ENCODE measurements at regions not wholly inside any gene's neighbourhood (a gene's known extent, or its start where the extent isn't known, plus 50 kb on each side); places are given as distances from the start of the nearest gene placed in this dataset.

DNA sequence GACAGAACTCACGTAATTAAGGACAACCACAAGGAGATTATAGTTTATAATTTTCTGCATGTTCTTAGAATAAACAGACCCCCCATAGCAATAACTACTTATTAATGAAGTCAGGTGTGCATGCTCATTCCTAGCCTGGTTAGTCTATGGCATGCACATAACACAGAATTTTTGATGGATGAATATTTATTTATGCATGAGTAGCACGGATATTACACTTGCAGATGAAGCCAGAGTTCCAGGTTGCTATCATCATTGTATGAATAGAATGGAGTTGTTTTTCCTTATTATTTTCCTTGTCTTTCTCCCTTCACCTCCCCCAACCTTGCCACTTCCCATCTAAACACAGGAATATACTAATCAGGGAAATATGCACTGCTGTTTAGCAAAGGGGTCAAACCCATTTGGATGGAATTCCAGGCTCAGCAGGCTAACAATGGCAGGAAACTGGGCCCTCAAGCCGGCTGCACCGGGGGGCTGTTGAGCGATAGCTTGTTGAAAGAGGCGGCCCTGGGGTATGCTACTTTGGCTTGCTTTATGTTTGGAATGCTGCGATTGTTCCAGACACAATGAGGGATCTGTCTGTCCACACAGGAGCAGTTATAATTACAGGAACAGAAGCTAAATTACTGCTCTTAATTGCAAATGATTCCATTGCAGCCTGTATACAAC is 112.6 kb downstream of the TMEM170B start (continued):
- TF ChIP-seq RAD21 (IDR thresholded peaks at IDR 0.05 in 1 of 2, conservative IDR thresholded peaks at IDR 0.05 in 1 of 2; ENCODE audit: low read depth in 2 of 2, low read length in 2 of 2) (peak in 1 of 2 experiments; percentile 15; a peak in 1 of 4 replicates), JUN (IDR thresholded peaks at IDR 0.05; ENCODE audit: low read depth, low read length) (peak; percentile 74), ASH2L (IDR thresholded peaks at IDR 0.05; ENCODE audit: low read length) (peak; percentile 35), TAF1 (IDR thresholded peaks at IDR 0.05; ENCODE audit: low read depth, low read length) (no peak), SP4 (IDR thresholded peaks at IDR 0.05; ENCODE audit: low read length) (no peak), TCF12 (IDR thresholded peaks at IDR 0.05; ENCODE audit: low read depth, low read length) (peak; percentile 72; the same call in 1 of the 2 replicates), EGR1 (IDR thresholded peaks at IDR 0.05; ENCODE audit: borderline replicate concordance, low read depth, low read length) (0 out of 2 replicates have a peak, but pooled peaks have one; percentile 58), NANOG (IDR thresholded peaks at IDR 0.05; ENCODE audit: insufficient read depth, low read depth, low read length, poor library complexity, severe bottlenecking) (peak; percentile 96)
- TF ChIP-seq, protein P1, sequence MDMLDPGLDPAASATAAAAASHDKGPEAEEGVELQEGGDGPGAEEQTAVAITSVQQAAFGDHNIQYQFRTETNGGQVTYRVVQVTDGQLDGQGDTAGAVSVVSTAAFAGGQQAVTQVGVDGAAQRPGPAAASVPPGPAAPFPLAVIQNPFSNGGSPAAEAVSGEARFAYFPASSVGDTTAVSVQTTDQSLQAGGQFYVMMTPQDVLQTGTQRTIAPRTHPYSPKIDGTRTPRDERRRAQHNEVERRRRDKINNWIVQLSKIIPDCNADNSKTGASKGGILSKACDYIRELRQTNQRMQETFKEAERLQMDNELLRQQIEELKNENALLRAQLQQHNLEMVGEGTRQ (IDR thresholded peaks at IDR 0.05; ENCODE audit: low read length): no peak
- TF ChIP-seq, protein P2, sequence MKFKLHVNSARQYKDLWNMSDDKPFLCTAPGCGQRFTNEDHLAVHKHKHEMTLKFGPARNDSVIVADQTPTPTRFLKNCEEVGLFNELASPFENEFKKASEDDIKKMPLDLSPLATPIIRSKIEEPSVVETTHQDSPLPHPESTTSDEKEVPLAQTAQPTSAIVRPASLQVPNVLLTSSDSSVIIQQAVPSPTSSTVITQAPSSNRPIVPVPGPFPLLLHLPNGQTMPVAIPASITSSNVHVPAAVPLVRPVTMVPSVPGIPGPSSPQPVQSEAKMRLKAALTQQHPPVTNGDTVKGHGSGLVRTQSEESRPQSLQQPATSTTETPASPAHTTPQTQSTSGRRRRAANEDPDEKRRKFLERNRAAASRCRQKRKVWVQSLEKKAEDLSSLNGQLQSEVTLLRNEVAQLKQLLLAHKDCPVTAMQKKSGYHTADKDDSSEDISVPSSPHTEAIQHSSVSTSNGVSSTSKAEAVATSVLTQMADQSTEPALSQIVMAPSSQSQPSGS (IDR thresholded peaks at IDR 0.05; ENCODE audit: low read length): 0 out of 2 replicates have a peak, but pooled peaks have one; percentile 51

Data from H1 (cell line).